ENCODE measurements at regions not wholly inside any gene's neighbourhood (a gene's known extent, or its start where the extent isn't known, plus 50 kb on each side); places are given as distances from the start of the nearest gene placed in this dataset.

GRCh38 chr4:123922847-123923246 is 526.3 kb downstream of the SPRY1 start:
- no peak for DNase-seq

GRCh38 chr4:123924536-123924935 is 527.9 kb downstream of the SPRY1 start:
- no peak for DNase-seq

- DNase-seq: no peak
These were observed 533.0 kb downstream of the SPRY1 start for GRCh38 chr4:123929565-123929964.

- no peak for DNase-seq
These were observed 534.4 kb downstream of the SPRY1 start for GRCh38 chr4:123930996-123931395.

GRCh38 chr4:123934096-123934495 is 537.5 kb downstream of the SPRY1 start:
- DNase-seq: no peak

- no peak for DNase-seq
These were observed 540.0 kb downstream of the SPRY1 start for GRCh38 chr4:123936621-123937043.

GRCh38 chr4:123937581-123937980 is 541.0 kb downstream of the SPRY1 start:
- DNase-seq: no peak

- DNase-seq: no peak
These were observed 543.0 kb downstream of the SPRY1 start for GRCh38 chr4:123939621-123940020.

- no peak for DNase-seq
These were observed 544.0 kb downstream of the SPRY1 start for GRCh38 chr4:123940604-123941003.

- no peak for DNase-seq
These were observed 544.7 kb downstream of the SPRY1 start for GRCh38 chr4:123941306-123941705.

GRCh38 chr4:123943976-123944375 is 547.4 kb downstream of the SPRY1 start:
- DNase-seq: no peak

GRCh38 chr4:123945301-123945700 is 548.7 kb downstream of the SPRY1 start:
- DNase-seq: no peak

- no peak for DNase-seq
These were observed 553.9 kb downstream of the SPRY1 start for GRCh38 chr4:123950530-123950929.

- no peak for DNase-seq
These were observed 556.1 kb downstream of the SPRY1 start for GRCh38 chr4:123952530-123953274.

GRCh38 chr4:123953566-123953965 is 557.0 kb downstream of the SPRY1 start:
- DNase-seq: no peak

GRCh38 chr4:123954220-123954619 is 557.6 kb downstream of the SPRY1 start:
- DNase-seq: no peak

GRCh38 chr4:123955167-123955800 is 558.7 kb downstream of the SPRY1 start:
- DNase-seq: no peak

- DNase-seq: no peak
These were observed 559.6 kb downstream of the SPRY1 start for GRCh38 chr4:123956204-123956603.

GRCh38 chr4:123966990-123967769 is 570.6 kb downstream of the SPRY1 start:
- DNase-seq: no peak

GRCh38 chr4:123972031-123972430 is 575.4 kb downstream of the SPRY1 start:
- no peak for DNase-seq

GRCh38 chr4:123974386-123975149 is 578.0 kb downstream of the SPRY1 start:
- no peak for DNase-seq

- no peak for DNase-seq
These were observed 579.7 kb downstream of the SPRY1 start for GRCh38 chr4:123976285-123976684.

Data from hypothalamus (tissue), 51 donors.